GM12864 (cell line): ENCODE measurements at regions not wholly inside any gene's neighbourhood (a gene's known extent, or its start where the extent isn't known, plus 50 kb on each side); places are given as distances from the start of the nearest gene placed in this dataset.

ENCODE experiments used
- DNase-seq: peaks from one replicate; pipeline ENCODE4 v3.0.0-alpha.2; 2011; ENCODE audit warnings: low read depth
- H3K4me3 ChIP-seq: 2 replicates; pipeline ENCODE4 v1.5.1; 2011; ENCODE audit warnings: mild to moderate bottlenecking, low read depth, low read length, control low read depth
- TF ChIP-seq, protein P1 (sequence below): IDR thresholded peaks from 2 replicates; pipeline ENCODE4 v1.5.1; 2011; ENCODE audit warnings: low read depth, mild to moderate bottlenecking, moderate library complexity, low read length, control low read depth, inconsistent platforms; ENCODE audit errors: missing control alignments

DNA sequence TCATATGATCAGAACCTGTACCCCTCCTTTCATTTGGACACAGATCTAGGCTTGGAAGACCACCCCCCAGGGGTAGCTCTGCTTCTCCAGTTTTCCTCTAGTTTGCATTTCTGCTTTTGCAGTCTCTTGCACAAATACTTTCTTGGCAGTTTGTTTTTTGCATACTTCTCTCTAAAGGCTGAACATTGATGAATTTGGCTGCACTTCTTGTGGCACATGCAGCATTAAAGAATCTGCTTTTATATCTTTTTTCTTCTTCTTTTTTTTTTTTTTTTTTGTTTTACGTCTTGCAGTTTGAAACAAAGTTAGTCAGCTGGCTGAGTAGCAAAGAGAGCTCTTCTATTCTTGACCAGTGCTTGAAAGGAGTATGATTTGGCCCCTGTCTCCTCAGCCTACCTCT is 273.0 kb downstream of the GLUD2 start:
- TF ChIP-seq, protein P1, sequence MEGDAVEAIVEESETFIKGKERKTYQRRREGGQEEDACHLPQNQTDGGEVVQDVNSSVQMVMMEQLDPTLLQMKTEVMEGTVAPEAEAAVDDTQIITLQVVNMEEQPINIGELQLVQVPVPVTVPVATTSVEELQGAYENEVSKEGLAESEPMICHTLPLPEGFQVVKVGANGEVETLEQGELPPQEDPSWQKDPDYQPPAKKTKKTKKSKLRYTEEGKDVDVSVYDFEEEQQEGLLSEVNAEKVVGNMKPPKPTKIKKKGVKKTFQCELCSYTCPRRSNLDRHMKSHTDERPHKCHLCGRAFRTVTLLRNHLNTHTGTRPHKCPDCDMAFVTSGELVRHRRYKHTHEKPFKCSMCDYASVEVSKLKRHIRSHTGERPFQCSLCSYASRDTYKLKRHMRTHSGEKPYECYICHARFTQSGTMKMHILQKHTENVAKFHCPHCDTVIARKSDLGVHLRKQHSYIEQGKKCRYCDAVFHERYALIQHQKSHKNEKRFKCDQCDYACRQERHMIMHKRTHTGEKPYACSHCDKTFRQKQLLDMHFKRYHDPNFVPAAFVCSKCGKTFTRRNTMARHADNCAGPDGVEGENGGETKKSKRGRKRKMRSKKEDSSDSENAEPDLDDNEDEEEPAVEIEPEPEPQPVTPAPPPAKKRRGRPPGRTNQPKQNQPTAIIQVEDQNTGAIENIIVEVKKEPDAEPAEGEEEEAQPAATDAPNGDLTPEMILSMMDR, result no peak
- no peak for DNase-seq
- H3K4me3 ChIP-seq, result no peak overlapping the region

DNA sequence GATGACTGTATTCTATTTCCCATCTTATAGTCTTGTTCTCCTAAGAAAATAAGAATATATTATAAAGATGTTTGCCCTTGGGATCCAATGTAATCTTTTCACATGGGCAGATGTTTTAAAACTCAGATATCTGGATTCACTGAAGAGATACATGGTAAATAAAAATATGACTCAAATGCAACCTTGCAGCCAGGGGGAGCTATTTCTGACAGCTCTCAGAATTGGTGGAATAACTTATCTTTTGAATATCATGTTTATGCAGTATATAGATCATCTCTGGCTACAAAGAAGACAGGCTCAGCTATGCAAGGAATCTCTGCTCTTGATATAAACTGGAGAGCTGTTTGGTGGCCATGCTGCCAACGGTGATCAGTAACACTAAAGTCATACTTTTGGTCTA is 274.7 kb downstream of the GLUD2 start:
- TF ChIP-seq, protein P1, result peak; percentile 26
- DNase-seq, result no peak
- no peak overlapping the region for H3K4me3 ChIP-seq

DNA sequence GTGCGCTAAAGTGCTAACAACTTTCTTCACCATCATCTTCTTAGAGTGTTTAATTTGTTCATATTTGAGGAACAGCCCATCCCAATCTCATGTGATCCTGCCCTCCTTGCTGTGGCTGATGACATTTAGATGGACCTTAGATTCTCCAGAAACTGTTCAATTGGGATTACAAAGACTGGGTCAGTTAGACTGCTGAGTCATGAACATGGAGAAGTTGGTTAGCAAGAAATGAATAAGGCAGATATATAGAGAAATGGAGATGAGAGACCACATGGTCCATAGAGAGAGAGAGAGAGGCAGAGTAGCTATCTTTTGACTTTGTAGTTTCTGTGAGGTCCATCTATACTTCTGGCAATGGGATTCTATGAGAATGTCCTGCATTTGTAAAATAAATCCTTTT is 275.9 kb downstream of the GLUD2 start:
- H3K4me3 ChIP-seq, result no peak overlapping the region
- DNase-seq, result no peak
- TF ChIP-seq, protein P1, result no peak

DNA sequence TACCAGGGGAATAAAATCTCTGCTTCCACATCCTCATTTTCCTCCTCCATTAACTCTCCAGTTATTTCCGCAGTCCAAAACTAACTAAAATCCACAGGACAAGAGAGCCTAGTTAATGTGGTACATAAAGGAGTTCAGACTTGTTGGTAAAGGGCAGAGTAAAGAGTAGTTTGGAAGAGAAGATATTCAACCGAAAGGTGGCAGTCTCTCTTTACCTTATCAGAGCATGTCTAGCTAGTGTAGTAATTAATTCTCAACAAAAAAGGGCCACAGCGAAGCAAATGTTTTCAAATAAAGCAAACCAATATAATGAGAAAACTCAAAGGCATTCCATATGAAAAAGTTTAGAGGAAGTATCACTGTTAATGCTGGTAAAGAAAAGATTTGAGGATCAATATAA is 286.5 kb downstream of the GLUD2 start:
- DNase-seq, result no peak
- no peak overlapping the region for H3K4me3 ChIP-seq
- TF ChIP-seq, protein P1, result no peak

DNA sequence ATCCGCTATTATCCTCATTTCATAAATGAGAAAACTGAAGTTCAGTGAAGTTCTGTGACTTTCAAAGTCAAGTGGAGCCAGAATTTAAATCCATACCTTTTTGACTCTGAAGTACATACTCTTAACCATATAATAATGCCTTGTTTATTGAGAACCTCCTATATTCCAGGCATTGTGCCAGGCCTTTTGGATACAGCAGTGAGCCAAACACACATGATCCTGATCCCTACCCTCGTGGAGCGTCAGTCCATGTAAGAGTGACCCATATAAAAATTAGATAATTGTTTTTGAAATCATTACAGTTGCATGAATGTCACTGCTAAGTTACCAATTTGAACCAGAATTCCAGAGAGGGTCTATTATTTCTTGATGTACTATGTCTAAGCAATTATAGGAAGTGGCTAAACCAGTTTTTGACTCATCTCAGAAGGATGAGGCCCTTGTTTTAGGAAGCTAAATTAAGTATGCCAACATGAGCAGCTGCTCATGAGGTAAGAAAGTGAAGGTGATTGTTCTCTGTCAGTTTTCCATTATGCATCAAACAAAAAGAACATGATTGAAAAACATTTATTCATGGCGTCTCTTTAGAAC is 289.5 kb downstream of the GLUD2 start:
- no peak for DNase-seq
- H3K4me3 ChIP-seq, result no peak overlapping the region
- TF ChIP-seq, protein P1, result no peak

DNA sequence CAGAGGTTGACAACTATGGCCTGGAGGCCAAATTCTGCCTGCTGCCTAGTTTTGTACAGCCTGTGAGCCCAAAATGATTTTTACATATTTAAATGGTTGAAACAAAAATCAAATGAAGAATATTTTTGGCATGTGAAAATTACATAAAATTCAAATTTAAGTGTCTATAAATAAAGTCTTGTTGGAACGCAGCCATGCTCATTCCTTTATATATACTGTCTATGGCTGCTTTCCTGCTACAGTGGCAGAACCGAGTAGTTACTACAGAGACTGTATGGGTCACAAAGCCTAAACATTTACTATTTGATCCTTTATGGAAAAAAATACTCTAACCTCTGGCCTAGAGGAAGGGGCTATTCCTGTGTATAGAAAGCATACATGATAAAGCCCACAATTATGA is 290.4 kb downstream of the GLUD2 start:
- H3K4me3 ChIP-seq, result no peak overlapping the region
- no peak for DNase-seq
- TF ChIP-seq, protein P1, result no peak

DNA sequence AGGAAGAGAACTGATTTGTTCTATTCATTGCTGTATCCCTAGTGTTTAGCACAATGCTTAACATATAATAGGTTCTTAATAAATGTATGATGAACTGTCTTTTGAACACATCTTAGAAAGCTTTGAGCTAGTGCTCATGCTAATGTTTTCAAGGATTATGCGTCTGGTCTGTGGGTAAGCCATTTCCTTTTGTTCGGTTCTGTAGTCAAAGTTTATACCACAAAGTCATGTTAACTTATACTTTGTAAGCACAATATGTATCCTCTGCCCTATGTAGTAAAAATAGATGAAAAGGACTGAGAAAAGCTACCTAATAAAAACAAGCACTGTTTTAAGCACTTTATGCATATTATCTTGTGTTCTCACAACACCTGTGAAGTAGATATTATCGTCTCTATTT is 301.9 kb downstream of the GLUD2 start:
- H3K4me3 ChIP-seq, result no peak overlapping the region
- TF ChIP-seq, protein P1, result no peak
- DNase-seq, result no peak
